GM23338 (cell line): ENCODE measurements at regions not wholly inside any gene's neighbourhood (a gene's known extent, or its start where the extent isn't known, plus 50 kb on each side); places are given as distances from the start of the nearest gene placed in this dataset.

Experiments
- ATAC-seq: fragments of 200-7000 bp; cut with Tn5 transposase; 3 replicates; pipeline ENCODE4 v1.9.1; 2020
- DNase-seq: peaks from one replicate; pipeline ENCODE4 v3.0.0-alpha.2; 2015; ENCODE audit warnings: low spot score
- H2AFZ ChIP-seq: fragments of 200-600 bp; sonication (generic); 2 replicates; pipeline ENCODE4 v1.8.0; 2016; ENCODE audit warnings: antibody characterized with exemption, mild to moderate bottlenecking, moderate library complexity
- H3F3A ChIP-seq: fragments of 200-600 bp; sonication (generic); replicated peaks from 2 replicates; pipeline ENCODE4 v1.8.0; 2017; ENCODE audit warnings: antibody characterized with exemption, mixed run types, low read depth
- H3K27ac ChIP-seq: fragments of 200-600 bp; sonication (generic); 2 replicates; pipeline ENCODE4 v1.6.1; 2016; ENCODE audit warnings: low read depth
- H3K27me3 ChIP-seq: fragments of 200-600 bp; sonication (generic); 2 replicates; pipeline ENCODE4 v1.8.0; 2016; ENCODE audit warnings: mild to moderate bottlenecking, mixed run types, moderate library complexity; ENCODE audit not compliant: insufficient read depth
- H3K36me3 ChIP-seq: fragments of 200-600 bp; sonication (generic); 2 replicates; pipeline ENCODE4 v1.8.0; 2016; ENCODE audit warnings: mild to moderate bottlenecking; ENCODE audit not compliant: insufficient read depth
- H3K4me1 ChIP-seq: fragments of 200-600 bp; sonication (generic); 2 replicates; pipeline ENCODE4 v1.8.0; 2016; ENCODE audit warnings: mild to moderate bottlenecking, moderate library complexity; ENCODE audit not compliant: insufficient read depth
- H3K4me2 ChIP-seq: fragments of 200-600 bp; sonication (generic); 2 replicates; pipeline ENCODE4 v1.7.1; 2017; ENCODE audit warnings: mixed run types
- H3K4me3 ChIP-seq: fragments of 200-600 bp; sonication (generic); 2 replicates; pipeline ENCODE4 v1.6.1; 2016; ENCODE audit warnings: mixed run types
- H3K79me2 ChIP-seq: fragments of 200-600 bp; sonication (generic); replicated peaks from 2 replicates; pipeline ENCODE4 v1.8.0; 2017; ENCODE audit warnings: mild to moderate bottlenecking; ENCODE audit not compliant: insufficient read depth
- H3K9me2 ChIP-seq: fragments of 200-600 bp; sonication (generic); 2 replicates; pipeline ENCODE4 v1.8.0; 2017; ENCODE audit not compliant: insufficient read depth
- H4K20me1 ChIP-seq: fragments of 200-600 bp; sonication (generic); replicated peaks from 2 replicates; pipeline ENCODE4 v1.8.0; 2017; ENCODE audit warnings: mild to moderate bottlenecking; ENCODE audit not compliant: insufficient read depth
- H3K27ac Mint-ChIP-seq: 2 replicates; pipeline ENCODE4 v1.8.0; 2020; ENCODE audit warnings: inconsistent platforms, mild to moderate bottlenecking, moderate library complexity, mixed read lengths
- H3K27me3 Mint-ChIP-seq: 3 replicates; pipeline ENCODE4 v1.8.0; 2022; ENCODE audit warnings: low read depth, mild to moderate bottlenecking, moderate library complexity, mixed read lengths, inconsistent platforms; ENCODE audit not compliant: insufficient read depth, poor library complexity
- H3K36me3 Mint-ChIP-seq: 3 replicates; pipeline ENCODE4 v1.8.0; 2021; ENCODE audit warnings: low read depth, mild to moderate bottlenecking, inconsistent platforms, moderate library complexity, mixed read lengths
- H3K4me1 Mint-ChIP-seq: 3 replicates; pipeline ENCODE4 v1.8.0; 2020; ENCODE audit warnings: mild to moderate bottlenecking, inconsistent platforms, mixed read lengths
- H3K4me3 Mint-ChIP-seq: 3 replicates; pipeline ENCODE4 v1.8.0; 2021; ENCODE audit warnings: moderate library complexity, mild to moderate bottlenecking, inconsistent platforms, mixed read lengths
- H3K9me3 Mint-ChIP-seq: 3 replicates; pipeline ENCODE4 v1.8.0; 2020; ENCODE audit warnings: moderate library complexity, mild to moderate bottlenecking, inconsistent platforms, mixed read lengths
- EZH2 ChIP-seq: fragments of 200-600 bp; sonication (generic); IDR thresholded peaks from one replicate; pipeline ENCODE4 v1.8.0; 2017; ENCODE audit warnings: antibody characterized with exemption, mild to moderate bottlenecking, low read depth; ENCODE audit not compliant: unreplicated experiment
- EZH2phosphoT487 ChIP-seq: fragments of 200-600 bp; sonication (generic); IDR thresholded peaks from one replicate; pipeline ENCODE4 v1.8.1; 2018; ENCODE audit warnings: antibody characterized with exemption; ENCODE audit not compliant: unreplicated experiment
- POLR2AphosphoS5 ChIP-seq: IDR thresholded peaks from 2 replicates; pipeline ENCODE4 v1.6.1; 2016; ENCODE audit warnings: antibody characterized with exemption, low read depth
- STAT1 ChIP-seq: IDR thresholded peaks from one replicate; pipeline ENCODE4 v1.6.1; 2016; ENCODE audit warnings: antibody characterized with exemption; ENCODE audit not compliant: unreplicated experiment
- ZNF114 ChIP-seq: fragments of 250-450 bp; sonication (Bioruptor Pico); IDR thresholded peaks from 2 replicates; pipeline ENCODE4 v1.5.0; 2020; ENCODE audit warnings: mild to moderate bottlenecking, moderate library complexity
- ZNF331 ChIP-seq: fragments of 250-450 bp; sonication (Bioruptor Pico); IDR thresholded peaks from 2 replicates; pipeline ENCODE4 v1.5.0; 2020; ENCODE audit warnings: low read depth, mild to moderate bottlenecking, moderate library complexity
- TF ChIP-seq, protein P1 (sequence below): IDR thresholded peaks from one replicate; pipeline ENCODE4 v1.6.1; 2018; ENCODE audit warnings: antibody characterized with exemption; ENCODE audit not compliant: unreplicated experiment
- TF ChIP-seq, protein P2 (sequence below): IDR thresholded peaks from 2 replicates; pipeline ENCODE4 v1.6.1; 2016; ENCODE audit warnings: antibody characterized with exemption
- TF ChIP-seq, protein P3 (sequence below): fragments of 250-450 bp; sonication (Bioruptor Pico); IDR thresholded peaks from 2 replicates; pipeline ENCODE4 v1.5.0; 2020; ENCODE audit warnings: mild to moderate bottlenecking, moderate library complexity

DNA sequence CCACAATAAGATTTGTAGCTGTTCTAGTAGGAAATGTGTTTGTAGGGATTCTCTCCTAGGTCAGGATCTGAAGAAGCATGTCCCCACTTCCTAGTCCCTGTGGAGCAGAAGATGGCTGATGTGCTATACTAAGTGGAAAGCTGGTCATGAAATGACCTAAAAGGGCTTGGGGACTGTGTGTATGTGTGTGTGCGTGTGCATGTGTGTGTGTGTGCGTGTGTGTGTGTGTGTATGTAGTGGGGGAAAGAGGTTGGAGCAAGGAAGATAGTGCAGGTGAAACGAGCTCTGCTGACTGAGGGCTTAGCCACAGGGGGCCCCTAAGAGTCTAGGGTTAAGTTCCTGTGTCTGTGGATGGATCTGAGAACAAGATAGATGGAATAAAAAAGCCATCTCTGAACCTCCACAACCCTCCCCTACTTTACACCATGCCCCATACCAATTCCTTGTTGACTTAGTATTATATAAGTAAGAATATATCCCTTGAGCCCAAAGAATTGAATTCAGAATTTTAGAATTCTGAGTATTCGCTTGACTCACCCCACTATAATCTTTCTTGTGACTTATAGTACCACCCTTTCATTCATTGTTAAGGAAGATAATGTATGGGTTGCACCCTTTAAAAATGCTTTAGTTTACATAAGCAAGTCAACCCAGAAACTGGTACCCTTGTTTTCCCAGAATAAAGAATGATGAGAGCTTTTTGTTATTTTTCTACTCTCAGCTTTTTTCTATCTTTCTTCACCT lies 96.1 kb downstream of the RPL22L1 start:
- H3K9me2 ChIP-seq = peaks cover 3% of the 10 kb centered on the region; the same call in 1 of the 2 replicates
- H3K4me1 ChIP-seq = no peaks in the 10 kb centered on the region
- H4K20me1 ChIP-seq = no peaks in the 10 kb centered on the region
- no peaks in the 10 kb centered on the region for H3F3A ChIP-seq
- H3K79me2 ChIP-seq = no peaks in the 10 kb centered on the region
- TF ChIP-seq ZNF331 (CRISPR knock-in tag) (no peak), EZH2phosphoT487 (no peak), POLR2AphosphoS5 (no peak), ZNF114 (CRISPR knock-in tag) (no peak), EZH2 (no peak)
- no peak overlapping the region for H3K27ac Mint-ChIP-seq
- DNase-seq = peak; percentile 5
- 0 out of 3 replicates have a peak, but pooled peaks cover 5% of the 10 kb centered on the region for H3K9me3 Mint-ChIP-seq
- no peaks in the 10 kb centered on the region for H3K36me3 ChIP-seq
- H2AFZ ChIP-seq = peak overlapping the region; percentile 69
- H3K4me3 ChIP-seq = no peak overlapping the region
- H3K27me3 ChIP-seq = no peaks in the 10 kb centered on the region
- peaks cover 2% of the 10 kb centered on the region; the same call in 1 of the 3 replicates for H3K4me1 Mint-ChIP-seq
- no peaks in the 10 kb centered on the region for H3K27me3 Mint-ChIP-seq
- ATAC-seq = no peak
- H3K36me3 Mint-ChIP-seq = no peaks in the 10 kb centered on the region
- no peak overlapping the region for H3K4me2 ChIP-seq
- no peak overlapping the region for H3K27ac ChIP-seq
- H3K4me3 Mint-ChIP-seq = no peak overlapping the region

DNA sequence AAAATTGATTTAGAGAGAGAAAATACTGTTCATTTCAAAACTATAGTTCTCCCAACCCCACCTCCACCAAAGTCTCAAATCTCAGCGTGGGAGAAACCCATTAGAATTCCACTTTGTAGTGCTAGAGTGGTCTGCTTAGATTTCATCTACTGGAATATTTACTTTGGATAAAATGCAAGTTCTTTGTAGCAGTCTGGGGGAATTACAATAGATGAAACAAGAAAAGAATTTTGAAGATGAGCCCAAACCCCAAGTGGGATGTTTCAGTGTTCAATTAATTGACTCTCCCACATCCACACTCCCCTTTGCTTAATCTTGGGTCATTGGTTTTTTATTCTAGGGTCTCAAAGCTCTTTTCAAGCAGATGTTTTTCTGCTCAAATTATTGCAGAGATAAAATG lies 97.8 kb downstream of the RPL22L1 start:
- Histone ChIP-seq H3K36me3 (no peaks in the 10 kb centered on the region), H3K4me3 (no peak overlapping the region), H3K27me3 (no peaks in the 10 kb centered on the region), H3K9me2 (peaks cover 3% of the 10 kb centered on the region; the same call in 1 of the 2 replicates), H3K27ac (no peak overlapping the region), H3F3A (no peaks in the 10 kb centered on the region), H3K4me2 (no peak overlapping the region), H3K4me1 (no peaks in the 10 kb centered on the region), H3K79me2 (no peaks in the 10 kb centered on the region), H4K20me1 (no peaks in the 10 kb centered on the region), H2AFZ (no peak overlapping the region)
- no peak overlapping the region for H3K27ac Mint-ChIP-seq
- H3K36me3 Mint-ChIP-seq = no peaks in the 10 kb centered on the region
- H3K27me3 Mint-ChIP-seq = no peaks in the 10 kb centered on the region
- H3K4me1 Mint-ChIP-seq = peaks cover 4% of the 10 kb centered on the region; the same call in 1 of the 3 replicates
- ATAC-seq (no peak), DNase-seq (no peak)
- H3K4me3 Mint-ChIP-seq = no peak overlapping the region
- no peaks in the 10 kb centered on the region for H3K9me3 Mint-ChIP-seq
- TF ChIP-seq, protein P1, sequence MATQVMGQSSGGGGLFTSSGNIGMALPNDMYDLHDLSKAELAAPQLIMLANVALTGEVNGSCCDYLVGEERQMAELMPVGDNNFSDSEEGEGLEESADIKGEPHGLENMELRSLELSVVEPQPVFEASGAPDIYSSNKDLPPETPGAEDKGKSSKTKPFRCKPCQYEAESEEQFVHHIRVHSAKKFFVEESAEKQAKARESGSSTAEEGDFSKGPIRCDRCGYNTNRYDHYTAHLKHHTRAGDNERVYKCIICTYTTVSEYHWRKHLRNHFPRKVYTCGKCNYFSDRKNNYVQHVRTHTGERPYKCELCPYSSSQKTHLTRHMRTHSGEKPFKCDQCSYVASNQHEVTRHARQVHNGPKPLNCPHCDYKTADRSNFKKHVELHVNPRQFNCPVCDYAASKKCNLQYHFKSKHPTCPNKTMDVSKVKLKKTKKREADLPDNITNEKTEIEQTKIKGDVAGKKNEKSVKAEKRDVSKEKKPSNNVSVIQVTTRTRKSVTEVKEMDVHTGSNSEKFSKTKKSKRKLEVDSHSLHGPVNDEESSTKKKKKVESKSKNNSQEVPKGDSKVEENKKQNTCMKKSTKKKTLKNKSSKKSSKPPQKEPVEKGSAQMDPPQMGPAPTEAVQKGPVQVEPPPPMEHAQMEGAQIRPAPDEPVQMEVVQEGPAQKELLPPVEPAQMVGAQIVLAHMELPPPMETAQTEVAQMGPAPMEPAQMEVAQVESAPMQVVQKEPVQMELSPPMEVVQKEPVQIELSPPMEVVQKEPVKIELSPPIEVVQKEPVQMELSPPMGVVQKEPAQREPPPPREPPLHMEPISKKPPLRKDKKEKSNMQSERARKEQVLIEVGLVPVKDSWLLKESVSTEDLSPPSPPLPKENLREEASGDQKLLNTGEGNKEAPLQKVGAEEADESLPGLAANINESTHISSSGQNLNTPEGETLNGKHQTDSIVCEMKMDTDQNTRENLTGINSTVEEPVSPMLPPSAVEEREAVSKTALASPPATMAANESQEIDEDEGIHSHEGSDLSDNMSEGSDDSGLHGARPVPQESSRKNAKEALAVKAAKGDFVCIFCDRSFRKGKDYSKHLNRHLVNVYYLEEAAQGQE = no peak
- TF ChIP-seq ZNF331 (CRISPR knock-in tag) (no peak), STAT1 (no peak), POLR2AphosphoS5 (no peak), ZNF114 (CRISPR knock-in tag) (no peak)
- TF ChIP-seq, protein P2, sequence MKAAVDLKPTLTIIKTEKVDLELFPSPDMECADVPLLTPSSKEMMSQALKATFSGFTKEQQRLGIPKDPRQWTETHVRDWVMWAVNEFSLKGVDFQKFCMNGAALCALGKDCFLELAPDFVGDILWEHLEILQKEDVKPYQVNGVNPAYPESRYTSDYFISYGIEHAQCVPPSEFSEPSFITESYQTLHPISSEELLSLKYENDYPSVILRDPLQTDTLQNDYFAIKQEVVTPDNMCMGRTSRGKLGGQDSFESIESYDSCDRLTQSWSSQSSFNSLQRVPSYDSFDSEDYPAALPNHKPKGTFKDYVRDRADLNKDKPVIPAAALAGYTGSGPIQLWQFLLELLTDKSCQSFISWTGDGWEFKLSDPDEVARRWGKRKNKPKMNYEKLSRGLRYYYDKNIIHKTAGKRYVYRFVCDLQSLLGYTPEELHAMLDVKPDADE = no peak
- TF ChIP-seq, protein P3, sequence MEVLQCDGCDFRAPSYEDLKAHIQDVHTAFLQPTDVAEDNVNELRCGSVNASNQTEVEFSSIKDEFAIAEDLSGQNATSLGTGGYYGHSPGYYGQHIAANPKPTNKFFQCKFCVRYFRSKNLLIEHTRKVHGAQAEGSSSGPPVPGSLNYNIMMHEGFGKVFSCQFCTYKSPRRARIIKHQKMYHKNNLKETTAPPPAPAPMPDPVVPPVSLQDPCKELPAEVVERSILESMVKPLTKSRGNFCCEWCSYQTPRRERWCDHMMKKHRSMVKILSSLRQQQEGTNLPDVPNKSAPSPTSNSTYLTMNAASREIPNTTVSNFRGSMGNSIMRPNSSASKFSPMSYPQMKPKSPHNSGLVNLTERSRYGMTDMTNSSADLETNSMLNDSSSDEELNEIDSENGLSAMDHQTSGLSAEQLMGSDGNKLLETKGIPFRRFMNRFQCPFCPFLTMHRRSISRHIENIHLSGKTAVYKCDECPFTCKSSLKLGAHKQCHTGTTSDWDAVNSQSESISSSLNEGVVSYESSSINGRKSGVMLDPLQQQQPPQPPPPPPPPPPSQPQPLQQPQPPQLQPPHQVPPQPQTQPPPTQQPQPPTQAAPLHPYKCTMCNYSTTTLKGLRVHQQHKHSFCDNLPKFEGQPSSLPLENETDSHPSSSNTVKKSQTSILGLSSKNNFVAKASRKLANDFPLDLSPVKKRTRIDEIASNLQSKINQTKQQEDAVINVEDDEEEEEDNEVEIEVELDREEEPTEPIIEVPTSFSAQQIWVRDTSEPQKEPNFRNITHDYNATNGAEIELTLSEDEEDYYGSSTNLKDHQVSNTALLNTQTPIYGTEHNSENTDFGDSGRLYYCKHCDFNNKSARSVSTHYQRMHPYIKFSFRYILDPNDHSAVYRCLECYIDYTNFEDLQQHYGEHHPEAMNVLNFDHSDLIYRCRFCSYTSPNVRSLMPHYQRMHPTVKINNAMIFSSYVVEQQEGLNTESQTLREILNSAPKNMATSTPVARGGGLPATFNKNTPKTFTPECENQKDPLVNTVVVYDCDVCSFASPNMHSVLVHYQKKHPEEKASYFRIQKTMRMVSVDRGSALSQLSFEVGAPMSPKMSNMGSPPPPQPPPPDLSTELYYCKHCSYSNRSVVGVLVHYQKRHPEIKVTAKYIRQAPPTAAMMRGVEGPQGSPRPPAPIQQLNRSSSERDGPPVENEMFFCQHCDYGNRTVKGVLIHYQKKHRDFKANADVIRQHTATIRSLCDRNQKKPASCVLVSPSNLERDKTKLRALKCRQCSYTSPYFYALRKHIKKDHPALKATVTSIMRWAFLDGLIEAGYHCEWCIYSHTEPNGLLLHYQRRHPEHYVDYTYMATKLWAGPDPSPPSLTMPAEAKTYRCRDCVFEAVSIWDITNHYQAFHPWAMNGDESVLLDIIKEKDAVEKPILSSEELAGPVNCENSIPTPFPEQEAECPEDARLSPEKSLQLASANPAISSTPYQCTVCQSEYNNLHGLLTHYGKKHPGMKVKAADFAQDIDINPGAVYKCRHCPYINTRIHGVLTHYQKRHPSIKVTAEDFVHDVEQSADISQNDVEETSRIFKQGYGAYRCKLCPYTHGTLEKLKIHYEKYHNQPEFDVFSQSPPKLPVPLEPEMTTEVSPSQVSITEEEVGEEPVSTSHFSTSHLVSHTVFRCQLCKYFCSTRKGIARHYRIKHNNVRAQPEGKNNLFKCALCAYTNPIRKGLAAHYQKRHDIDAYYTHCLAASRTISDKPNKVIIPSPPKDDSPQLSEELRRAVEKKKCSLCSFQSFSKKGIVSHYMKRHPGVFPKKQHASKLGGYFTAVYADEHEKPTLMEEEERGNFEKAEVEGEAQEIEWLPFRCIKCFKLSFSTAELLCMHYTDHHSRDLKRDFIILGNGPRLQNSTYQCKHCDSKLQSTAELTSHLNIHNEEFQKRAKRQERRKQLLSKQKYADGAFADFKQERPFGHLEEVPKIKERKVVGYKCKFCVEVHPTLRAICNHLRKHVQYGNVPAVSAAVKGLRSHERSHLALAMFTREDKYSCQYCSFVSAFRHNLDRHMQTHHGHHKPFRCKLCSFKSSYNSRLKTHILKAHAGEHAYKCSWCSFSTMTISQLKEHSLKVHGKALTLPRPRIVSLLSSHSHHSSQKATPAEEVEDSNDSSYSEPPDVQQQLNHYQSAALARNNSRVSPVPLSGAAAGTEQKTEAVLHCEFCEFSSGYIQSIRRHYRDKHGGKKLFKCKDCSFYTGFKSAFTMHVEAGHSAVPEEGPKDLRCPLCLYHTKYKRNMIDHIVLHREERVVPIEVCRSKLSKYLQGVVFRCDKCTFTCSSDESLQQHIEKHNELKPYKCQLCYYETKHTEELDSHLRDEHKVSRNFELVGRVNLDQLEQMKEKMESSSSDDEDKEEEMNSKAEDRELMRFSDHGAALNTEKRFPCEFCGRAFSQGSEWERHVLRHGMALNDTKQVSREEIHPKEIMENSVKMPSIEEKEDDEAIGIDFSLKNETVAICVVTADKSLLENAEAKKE (CRISPR knock-in tag) = no peak
